Stimulated activated CD8-positive, alpha-beta memory T cell treated with anti-CD3 and anti-CD28 coated beads, Interleukin-2, amount 100 ng/mL, for 48 hours (primary cell): ENCODE measurements at regions not wholly inside any gene's neighbourhood (a gene's known extent, or its start where the extent isn't known, plus 50 kb on each side); places are given as distances from the start of the nearest gene placed in this dataset.

Experiments used
- DNase-seq, 2 donors: peaks; one replicate each; pipeline ENCODE4 v3.0.0-alpha.2; 2020; ENCODE audit warnings: low read depth in 2 of 2

DNA sequence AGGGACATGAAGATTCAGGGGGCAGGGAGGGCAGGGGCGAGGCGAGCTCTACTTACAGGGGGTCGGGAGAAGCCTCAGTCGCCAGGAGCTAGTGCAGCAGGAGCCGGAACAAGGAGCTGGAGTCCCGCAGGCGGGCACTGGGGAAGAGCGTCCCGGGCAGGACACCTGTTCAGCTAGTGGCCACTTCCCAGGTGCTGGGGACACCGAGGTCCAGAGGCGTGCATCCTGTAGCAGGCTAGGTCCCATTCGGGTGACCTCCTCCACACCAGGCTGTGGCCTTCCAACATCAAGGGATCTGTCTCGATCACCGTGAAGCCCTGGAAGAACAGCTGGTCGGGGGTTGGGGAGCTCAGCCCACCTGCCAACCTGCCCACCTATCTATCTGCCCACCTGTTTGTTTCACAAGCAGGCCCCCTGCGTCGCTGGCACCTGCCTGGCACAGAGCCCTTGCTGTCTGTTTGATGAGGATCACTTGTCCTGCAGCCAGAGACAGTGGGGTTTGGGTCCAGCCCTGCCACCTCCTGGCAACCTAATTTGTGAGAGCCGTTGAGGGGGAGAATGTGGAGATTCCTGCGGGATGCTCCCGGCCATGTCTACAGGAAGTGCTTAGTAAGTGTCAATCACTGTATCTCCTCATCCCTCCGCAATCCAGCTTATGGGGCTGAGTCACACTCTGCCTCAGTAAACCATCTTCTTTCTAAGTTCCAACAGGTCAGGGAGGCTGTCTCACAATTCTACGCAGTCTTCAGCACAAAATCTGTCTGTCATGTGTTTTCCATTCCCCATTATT lies 940.9 kb downstream of the BRD1 start:
- DNase-seq, result no peak

DNA sequence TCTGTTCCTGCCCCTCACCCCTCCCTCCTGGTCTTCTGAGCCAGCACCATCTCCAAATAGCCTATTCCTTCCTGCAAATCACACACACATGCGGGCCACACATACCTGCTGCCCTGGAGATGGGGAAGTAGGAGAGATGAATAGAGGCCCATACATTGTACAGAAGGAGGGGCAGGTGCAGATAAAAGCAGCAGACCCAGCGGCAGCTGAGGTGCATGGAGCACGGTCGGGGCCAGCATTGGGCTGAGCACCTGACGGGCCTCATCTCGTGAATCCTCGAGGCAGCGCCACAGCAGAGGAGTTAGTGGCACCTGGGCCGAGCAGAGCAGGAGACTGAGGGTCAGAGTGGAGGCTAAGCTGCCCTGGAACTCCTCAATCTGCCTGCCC lies 941.8 kb downstream of the BRD1 start:
- DNase-seq, result no peak

DNA sequence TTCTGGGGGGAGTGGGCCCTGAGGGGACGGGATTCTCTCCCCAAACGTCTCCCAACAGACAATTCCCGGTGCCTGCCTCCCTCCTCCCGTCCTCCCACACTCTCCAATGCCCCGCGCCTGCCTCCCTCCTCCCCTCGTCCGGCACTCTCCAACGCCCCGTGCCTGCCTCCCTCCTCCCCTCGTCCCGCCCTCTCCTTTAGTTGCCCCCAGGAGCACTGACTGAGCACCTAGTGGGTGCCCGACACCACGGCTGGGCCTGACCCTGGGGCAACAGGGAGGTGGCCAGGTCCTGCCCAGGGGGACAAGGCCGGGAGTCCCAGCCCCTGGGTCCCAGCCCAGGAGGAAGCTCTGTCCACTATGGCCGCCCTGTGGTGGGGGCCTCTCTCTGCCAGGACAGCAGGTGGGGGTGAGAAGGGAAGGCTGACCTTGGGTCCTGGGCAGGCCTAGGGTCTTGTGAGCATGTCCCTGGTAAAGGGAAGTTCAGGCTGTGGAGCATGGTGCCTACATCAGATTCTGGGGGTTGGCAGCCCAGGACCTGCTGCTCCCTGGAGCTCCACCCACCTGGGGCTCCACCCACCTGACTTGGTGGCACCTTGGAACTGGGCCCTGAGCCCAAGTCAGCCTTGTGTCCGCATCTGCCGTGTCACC lies 942.3 kb downstream of the BRD1 start:
- no peak for DNase-seq

DNA sequence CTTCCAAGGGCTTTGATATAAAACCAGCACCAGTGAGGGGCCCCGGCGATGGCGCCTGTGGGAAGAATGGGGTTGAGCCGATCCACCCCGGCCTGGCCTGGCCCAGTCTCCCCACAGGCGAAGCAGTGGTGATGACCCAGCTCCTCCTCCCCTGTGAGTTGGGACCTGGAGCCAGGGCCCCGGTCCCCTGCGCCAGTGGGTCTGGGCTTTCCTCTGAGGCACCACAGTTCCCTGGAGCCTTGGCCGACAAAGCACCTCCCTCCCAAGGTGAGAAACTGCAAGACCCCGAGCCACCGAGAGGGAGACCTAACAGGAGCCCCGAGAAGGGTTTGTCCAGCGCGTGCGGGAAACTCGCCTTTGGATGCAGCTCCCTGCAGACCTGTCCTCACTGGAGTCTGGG lies 942.9 kb downstream of the BRD1 start:
- no peak for DNase-seq

DNA sequence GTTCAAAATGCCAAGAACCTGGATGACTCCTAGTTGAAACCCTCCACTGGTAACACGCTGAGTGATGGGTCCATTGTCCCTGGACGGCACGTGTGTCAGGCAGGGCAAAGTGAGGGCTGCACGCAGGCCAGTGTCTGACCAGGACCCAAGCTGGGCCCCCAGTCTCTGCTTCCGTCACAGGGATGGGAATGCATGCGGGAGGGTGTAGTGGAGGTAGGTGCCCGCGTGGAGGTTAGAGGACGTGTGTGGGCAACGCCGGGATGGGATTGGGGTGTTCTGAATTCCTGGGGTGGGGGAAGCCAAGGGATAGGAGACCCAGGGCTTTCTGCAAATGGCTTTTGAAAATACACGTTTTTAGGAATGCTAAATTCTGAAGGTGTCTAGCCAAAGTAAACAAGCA lies 943.3 kb downstream of the BRD1 start:
- no peak for DNase-seq

DNA sequence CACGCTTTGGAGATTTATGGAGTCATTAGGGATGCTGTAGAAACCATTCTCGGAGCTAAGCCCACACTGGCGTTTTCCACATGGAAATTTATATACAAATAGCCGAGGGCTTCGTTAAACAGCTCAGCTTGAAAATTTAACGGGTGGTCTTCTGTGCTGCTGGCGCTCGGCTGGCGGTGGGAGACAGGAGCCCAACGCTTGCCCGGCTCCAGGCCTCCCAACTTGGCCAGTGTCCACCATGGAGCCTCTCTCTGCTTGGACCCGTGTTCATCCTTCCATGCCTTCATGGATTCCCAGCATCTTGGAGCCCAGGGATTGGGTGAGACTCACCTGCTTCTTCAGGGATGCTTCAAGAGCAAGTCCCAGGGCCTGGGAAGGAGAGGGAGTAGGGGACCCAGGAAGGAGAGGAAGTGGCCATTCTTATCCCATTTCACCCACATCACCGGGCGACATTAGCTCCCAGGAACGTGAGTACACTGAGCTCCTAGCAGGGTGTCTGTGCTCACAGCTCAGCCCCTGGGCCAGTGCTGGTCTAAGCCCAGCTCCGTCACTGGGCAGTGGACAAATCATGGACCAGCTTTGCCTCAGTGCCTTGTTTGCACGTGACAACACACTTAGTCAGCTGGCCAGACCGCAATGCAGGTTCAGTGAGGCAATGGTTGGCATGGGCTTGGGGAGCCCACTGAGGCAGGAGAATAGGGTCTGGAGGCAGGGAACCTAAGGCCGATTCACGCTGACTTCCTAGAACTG lies 944.3 kb downstream of the BRD1 start:
- DNase-seq, result no peak

DNA sequence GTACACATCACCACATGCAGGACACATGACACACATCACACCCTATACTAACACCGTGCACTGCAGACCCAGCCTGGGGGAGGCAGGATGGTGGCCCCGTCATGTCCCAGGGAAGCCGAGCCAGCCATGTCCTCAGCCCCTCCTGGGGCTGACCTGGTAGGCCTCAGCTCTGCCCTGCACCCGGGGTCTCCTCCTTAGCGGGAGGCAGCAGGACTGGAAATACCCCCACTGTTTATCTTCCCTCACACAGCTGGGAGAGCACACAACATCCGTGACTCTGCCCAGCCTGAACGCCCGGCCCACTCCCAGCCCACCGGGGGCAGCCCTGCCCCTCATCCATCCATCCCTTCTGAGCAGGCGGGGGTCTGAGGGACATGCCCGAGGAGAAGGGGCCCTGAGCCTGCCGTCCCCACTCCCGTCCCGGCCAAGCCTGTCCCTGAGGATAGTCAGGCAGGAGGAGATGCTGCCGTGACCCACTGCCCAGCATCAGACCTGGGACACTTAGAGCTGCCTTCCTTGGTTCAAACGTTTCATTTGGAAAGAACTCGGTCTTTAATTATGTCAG lies 945.0 kb downstream of the BRD1 start:
- no peak for DNase-seq

DNA sequence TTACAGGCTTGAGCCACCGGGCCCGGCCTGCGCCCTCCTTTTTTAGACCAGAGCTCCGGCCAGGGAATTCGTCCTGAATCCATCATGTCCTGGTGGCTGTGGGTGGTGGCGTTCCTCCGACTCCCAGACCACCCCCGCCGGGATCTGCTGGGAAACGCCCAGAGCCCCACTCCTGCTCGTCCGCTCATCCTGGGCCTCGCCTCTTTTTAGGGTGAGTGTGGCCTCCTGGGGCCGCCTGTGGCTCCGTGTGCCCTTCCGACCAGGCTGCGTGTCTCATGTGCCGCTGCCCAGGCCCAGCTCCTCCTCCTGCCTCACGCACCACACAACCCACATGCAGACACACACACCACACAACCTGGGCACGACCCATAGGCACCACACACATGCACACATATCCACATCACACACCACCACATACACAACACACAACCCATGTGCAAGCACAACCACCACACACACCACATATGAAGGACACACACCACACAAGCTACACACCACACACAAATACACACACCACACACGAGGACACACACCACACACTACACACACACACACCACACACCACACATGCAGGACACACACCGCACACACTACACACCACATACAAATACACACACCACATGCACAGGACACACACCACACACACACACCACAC lies 946.2 kb downstream of the BRD1 start:
- DNase-seq, result no peak

DNA sequence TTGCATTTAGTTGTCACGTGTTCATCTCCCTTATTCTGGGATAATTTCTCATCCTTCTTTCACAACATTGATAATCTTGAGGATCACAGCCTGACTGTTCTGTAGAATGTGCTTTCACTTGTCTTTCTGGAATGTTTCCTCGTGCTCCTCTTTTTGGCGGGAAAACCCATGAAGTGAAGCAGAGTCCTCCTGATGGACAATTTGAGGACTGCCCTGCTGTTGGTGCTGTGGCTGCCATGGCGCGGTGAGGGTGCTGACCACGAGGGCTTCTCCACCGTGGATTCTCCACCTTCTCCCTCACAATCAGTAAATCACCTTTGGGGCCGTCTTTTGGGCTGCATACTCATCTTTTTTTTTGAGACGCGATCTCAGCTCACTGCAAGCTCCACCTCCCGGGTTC lies 946.9 kb downstream of the BRD1 start:
- no peak for DNase-seq

DNA sequence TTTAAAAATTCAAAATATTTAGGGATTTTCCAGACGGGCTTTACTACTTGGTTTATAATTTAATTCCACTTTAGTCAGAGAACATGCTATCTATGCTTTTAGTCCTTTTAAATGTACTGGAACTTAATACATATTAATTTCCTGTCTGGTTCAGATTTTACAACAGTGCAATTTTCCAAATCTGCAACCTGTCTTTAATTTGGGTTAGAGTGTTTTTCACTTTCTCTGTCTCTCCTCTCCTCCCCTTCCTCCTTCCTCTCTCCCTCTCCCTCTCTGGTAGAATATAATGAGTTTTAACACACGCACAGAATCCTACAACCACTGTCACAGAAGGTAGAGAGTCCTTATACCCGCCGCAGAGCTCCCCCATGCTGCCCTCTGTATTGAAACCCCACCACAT lies 950.7 kb downstream of the BRD1 start:
- DNase-seq, result no peak

DNA sequence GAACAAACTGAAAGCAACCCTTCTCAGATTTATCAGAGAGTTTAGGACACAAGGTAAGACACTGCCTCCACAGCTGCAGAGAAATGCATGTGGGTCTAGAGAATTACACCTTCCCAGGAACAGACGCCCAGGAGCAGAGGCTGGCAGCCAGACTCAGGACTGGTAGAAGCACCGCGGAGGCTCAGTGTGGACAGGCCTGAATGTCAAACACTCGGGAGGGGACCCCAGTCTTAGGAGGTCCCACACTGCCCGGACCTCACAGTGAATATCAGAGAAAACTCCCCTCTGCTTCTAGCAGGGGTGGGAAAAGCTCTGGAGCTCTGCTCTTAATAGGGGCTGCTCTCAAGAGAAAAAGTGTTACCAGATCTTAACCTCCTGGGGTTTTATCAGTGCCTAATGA lies 952.7 kb downstream of the BRD1 start:
- DNase-seq, result no peak

DNA sequence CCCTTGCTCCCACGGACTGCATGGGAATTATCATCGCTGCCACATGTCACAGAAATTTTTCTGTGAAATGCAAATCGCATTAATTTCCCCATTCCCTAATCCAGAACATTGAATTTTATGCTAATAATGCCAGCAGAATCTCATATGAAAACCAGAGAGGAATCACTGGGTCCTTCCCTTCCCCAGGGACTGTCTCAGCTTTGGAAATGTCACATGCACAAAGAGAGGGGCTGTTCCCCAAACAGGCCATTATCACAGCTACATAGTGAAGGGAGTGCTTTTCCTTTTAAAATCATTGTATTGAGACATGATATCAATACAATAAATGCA lies 954.5 kb downstream of the BRD1 start:
- no peak for DNase-seq

DNA sequence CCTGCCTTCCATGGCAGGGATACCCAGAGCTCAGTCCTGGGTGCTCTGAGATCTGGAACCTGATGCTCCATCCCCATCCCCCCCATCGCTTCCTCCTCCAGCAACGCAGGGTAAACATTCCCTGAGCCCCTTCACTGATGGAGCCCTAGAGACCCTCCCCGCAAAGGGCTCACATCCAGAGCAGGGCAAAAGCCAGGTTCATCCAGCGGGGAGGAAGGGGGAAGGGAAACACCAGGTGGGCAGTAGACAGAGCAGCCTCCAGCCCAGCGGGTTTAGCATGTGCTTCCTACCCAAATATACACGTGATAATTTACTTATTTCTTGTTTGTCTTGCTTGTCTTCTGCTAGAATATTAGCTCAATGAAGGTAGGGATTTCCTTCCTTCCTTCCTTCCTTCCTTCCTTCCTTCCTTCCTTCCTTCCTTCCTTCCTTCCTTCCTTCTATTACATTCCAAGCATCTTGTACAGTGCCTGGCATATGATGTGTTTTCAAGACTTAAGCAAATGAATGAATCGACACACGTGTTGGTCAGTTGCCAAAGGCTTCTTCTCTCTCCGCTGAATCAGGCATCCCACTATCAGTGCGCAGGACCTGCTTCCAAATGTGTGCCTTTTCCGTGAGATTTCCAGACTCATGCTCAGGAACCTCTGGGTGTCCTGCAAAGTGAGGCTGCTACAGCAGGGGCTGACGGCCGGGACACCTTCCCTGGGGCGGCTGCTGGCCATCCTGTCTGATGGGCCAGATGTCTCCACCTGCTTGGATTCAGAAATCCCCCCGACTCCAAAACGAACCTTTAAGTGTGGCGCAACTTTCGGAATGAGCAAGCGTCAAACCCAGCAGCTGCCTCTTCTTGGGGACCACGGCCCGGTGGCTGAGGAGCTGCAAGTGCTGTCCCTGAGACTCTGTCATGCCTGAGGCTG lies 955.1 kb downstream of the BRD1 start:
- no peak for DNase-seq

DNA sequence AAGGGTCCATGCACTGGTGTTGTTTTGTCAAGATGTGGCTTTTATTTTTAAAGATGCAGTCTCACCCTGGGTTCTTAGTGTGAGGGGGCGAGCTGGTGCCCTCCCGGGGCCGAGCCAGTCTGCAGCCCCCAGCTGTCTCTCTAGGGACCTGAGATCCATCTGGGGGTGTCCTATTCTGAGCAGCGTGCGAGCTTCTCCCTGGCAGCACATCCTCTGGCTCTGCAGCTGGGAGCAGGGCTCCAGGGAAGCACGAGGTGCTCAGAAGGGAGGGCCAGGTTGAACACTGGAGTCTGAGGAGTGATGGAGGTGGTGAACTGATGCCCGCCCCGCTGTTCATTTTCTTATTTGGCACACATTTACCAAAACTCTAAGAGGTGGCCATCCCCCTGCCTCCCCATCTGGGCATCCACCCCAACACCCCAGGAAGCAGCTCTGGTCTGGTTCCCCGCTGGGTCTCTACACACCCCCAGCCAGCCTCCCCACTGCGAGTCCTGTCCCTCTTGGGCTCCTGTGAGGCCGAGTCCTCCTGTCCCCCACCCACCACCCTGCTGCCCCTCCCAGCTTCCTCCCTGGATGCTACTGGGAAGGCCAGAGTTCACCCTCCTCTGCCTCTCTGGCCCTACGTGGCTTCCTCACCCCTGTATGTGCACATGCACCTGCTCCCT lies 956.4 kb downstream of the BRD1 start:
- DNase-seq, result no peak

DNA sequence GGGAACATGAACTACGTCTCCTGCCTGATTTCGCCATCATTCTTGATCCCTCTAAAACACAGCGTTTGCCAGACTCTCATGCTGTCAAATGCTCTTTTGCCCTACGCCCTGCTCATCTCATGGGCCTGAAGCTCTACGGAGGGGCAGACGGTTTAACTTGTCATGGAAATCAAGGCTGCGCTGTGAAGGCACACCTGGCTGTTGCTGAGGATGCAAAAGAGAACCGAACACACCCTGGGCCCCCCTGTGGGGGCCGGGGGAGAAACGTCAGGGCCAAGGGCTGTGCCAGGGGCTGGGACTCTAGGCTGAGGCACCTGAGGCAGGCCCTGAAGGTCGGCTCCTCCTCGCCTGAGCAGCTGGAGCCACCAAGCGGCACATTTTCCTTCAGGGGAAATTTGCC lies 957.2 kb downstream of the BRD1 start:
- DNase-seq, result no peak

DNA sequence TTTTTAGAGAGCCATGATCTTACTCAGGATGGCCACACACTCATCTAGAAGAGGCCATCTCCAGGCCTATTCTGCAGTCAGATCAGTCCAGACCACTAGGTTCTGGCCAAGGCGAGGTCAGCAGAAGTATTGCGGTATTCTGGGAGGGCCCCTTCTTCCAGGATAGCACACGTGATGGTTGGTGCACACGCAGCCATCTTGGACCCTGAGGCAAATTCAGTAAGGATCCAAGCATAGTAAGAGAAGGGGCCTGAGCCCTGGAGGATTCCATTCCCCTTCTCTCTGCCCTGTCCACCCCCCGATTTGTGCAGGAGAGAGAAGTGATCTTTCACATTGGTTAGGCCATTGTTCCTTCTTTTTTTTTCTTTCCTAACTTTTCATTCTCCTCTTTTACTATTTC lies 957.9 kb downstream of the BRD1 start:
- DNase-seq, result no peak

DNA sequence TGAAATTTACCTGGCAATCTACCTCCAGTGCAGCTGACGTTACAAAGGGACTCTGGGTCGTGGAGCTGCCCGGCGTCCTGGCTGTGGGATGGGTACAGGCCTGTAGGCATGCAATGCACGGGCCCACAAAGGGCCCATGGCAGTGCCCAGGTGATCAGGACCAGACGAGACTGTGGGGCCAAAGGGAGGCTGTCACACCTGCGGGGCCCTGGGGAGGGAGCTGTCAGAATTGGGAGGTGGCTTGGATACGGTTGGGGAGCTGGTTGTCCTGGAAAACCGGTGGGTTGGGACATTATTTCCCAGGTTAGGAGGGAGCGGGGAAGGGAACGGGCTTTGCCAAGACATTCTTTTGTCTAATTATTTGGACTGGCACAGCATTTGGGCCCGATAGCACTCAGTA lies 958.5 kb downstream of the BRD1 start:
- no peak for DNase-seq

DNA sequence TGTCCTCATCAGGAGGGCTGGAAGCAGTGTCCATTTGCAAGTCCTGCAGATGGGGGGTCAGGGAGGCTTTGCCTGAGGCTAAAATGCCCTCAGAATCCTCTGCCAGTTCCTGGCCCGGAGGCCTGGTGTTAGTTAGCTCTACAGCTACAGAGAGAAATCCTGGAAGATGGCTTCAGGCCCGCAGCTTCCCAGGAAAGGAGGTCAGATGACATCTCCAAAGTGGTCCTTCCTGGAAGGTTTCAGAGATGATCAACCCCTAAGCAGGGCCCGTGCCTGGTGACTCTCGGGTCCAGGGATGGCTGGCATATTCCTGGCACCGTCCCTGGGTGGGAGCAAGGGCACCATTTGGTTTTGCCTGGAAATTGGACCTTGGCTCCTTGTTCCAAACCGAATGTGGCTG lies 959.1 kb downstream of the BRD1 start:
- no peak for DNase-seq

DNA sequence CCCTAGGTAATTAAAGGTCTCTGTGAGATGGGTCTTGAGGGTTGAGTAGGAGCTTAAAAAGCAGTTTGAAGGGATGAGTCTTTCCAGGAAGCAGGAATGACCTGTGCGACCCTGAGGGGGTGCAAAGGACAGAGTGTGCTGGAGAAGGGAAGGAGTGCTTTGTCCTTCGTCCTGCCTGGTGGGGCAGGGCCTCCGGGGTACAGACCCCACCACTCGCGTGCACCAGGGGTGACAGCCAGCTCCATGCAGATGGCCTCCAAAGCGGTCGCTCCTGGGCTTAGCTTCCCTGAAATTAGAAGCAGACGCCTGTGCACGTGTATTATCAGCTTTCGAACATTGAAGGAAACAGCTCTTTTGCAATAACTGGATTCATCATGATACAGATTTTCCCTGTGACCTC lies 959.8 kb downstream of the BRD1 start:
- DNase-seq, result no peak

DNA sequence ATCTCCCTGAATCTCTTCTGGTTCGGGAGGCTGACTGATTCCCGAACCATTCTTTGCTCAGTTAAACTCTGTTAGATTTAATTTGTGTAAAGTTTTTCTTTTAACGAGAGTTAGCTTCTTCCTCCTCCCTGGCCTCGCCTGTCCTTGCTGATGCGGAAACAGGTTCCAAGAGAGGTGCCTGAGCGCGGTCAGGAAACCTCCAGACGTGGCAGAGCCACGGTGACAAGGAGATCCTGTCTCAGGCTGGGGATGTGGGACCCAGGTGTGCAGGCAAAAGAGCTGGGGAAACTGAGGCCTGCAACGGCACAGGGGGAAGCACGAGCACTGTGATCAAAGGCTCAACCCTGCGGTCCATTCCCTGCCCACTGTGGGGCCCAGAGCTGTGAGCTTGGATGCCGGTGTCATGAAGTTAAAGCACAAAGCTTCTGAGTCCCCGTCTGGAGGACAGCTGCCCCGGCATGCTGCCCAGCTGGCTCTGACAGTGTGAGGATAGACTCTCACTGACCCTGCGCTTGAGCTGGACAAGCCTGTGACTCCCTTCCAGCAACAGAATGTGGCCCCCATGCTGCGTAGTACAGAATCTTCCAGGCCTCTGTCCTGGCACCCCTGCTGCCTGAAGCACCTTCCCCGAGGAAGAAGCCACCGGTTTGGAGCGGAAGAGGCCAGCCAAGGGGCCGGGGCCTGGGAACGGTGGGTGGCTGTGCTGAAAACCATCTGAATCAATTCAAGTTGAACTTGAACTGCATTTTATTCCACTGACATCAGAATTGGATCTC lies 960.6 kb downstream of the BRD1 start:
- DNase-seq, result no peak
